ENCODE measurements at regions not wholly inside any gene's neighbourhood (a gene's known extent, or its start where the extent isn't known, plus 50 kb on each side); places are given as distances from the start of the nearest gene placed in this dataset.
A peak's percentile ranks its signal among the peaks of the same experiment; 100 is the strongest.

DNA sequence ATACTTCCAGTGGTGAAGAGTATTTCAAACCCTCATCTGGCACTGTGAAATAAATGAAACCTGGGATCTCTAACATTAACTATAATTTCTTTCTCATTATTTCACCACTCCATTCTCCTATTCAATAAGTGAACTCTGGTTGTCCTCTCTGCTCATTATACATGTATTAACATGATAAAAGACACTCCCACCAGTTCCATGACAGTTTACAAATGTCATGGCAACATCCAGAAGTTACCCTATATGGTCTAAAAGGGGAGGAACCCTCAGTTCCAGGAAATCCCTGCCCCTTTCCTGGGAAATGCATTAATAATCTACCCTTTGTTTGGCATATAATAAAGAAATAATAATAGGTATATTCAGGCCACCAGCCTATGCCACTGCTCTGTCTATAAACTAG is 62.7 kb upstream of the BRINP3 start:
- no peak overlapping the region for H3K4me3 ChIP-seq
- no peaks in the 10 kb centered on the region for H3K9me3 ChIP-seq (ENCODE audit: low read depth)
- H3K36me3 Mint-ChIP-seq: no peaks in the 10 kb centered on the region
- no peaks in the 10 kb centered on the region for H3K27me3 Mint-ChIP-seq (ENCODE audit: insufficient read depth, low read depth)
- H3K4me2 ChIP-seq: no peak overlapping the region
- no peak overlapping the region for H3K9ac ChIP-seq
- H3K4me1 ChIP-seq: peaks cover 7% of the 10 kb centered on the region
- no peak overlapping the region for H3K4me3 Mint-ChIP-seq
- H3K9me3 Mint-ChIP-seq: peaks cover 2% of the 10 kb centered on the region
- H4K20me1 ChIP-seq (ENCODE audit: low read depth): no peaks in the 10 kb centered on the region
- no peaks in the 10 kb centered on the region for H3K36me3 ChIP-seq
- no peak overlapping the region for H3K27ac Mint-ChIP-seq
- H3K27me3 ChIP-seq: no peaks in the 10 kb centered on the region
- H3K4me1 Mint-ChIP-seq: peaks cover 6% of the 10 kb centered on the region
- no peak for TF ChIP-seq EZH2 (IDR thresholded peaks at IDR 0.05)
- no peak for TF ChIP-seq CTCF (IDR thresholded peaks at IDR 0.05)
- no peak for TF ChIP-seq EZH2phosphoT487 (IDR thresholded peaks at IDR 0.05)
- DNase-seq (ENCODE audit: low spot score): no peak
- no peaks in the 10 kb centered on the region for H3F3A ChIP-seq (ENCODE audit: low read depth)
- H2AFZ ChIP-seq (replicated peaks): no peak overlapping the region
- H3K79me2 ChIP-seq (ENCODE audit: low read depth): no peaks in the 10 kb centered on the region
- H3K27ac ChIP-seq: no peak overlapping the region

DNA sequence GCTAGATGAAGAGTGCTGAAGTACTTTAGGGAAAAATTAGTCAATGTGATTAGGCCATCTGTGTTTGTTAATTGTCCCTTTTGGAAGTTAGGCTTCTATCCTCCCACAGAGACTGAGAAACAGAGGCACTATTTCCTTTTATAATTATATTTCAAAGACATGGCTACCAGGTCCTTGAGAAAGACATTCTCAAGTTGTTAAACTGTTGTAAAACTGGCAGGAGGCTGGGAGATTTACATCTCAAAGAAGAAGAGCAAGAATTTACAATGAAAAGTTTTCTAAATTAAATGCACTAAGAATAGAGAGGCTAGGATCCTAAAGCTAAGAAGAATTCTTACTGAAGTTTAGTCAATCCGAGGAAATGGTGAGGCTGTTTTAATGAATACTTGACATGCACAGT is 74.0 kb upstream of the BRINP3 start:
- peak overlapping the region; percentile 97 for H3K27ac Mint-ChIP-seq
- no peak overlapping the region for H3K4me3 ChIP-seq
- peaks cover 17% of the 10 kb centered on the region for H3K4me1 Mint-ChIP-seq
- peaks cover 2% of the 10 kb centered on the region for H3K9me3 Mint-ChIP-seq
- peak overlapping the region; percentile 58 for H2AFZ ChIP-seq (replicated peaks)
- no peak overlapping the region for H3K9ac ChIP-seq
- H3K27me3 Mint-ChIP-seq (ENCODE audit: insufficient read depth, low read depth): no peaks in the 10 kb centered on the region
- no peaks in the 10 kb centered on the region for H4K20me1 ChIP-seq (ENCODE audit: low read depth)
- TF ChIP-seq CTCF (IDR thresholded peaks at IDR 0.05) (no peak), EZH2phosphoT487 (IDR thresholded peaks at IDR 0.05) (no peak), EZH2 (IDR thresholded peaks at IDR 0.05) (no peak)
- no peaks in the 10 kb centered on the region for H3K36me3 Mint-ChIP-seq
- H3K4me3 Mint-ChIP-seq: no peak overlapping the region
- H3K9me3 ChIP-seq (ENCODE audit: low read depth): no peaks in the 10 kb centered on the region
- no peaks in the 10 kb centered on the region for H3K79me2 ChIP-seq (ENCODE audit: low read depth)
- H3K27me3 ChIP-seq: no peaks in the 10 kb centered on the region
- DNase-seq (ENCODE audit: low spot score): no peak
- peaks cover 10% of the 10 kb centered on the region for H3K4me1 ChIP-seq
- H3K27ac ChIP-seq: peak overlapping the region; percentile 56
- no peaks in the 10 kb centered on the region for H3K36me3 ChIP-seq
- no peaks in the 10 kb centered on the region for H3F3A ChIP-seq (ENCODE audit: low read depth)
- peak overlapping the region; percentile 14 for H3K4me2 ChIP-seq

- H3K4me3 Mint-ChIP-seq: no peak overlapping the region
- Histone ChIP-seq H3F3A (ENCODE audit: low read depth) (no peaks in the 10 kb centered on the region), H4K20me1 (ENCODE audit: low read depth) (no peaks in the 10 kb centered on the region), H3K4me3 (no peak overlapping the region), H3K27me3 (no peaks in the 10 kb centered on the region), H2AFZ (replicated peaks) (no peak overlapping the region), H3K79me2 (ENCODE audit: low read depth) (no peaks in the 10 kb centered on the region), H3K9me3 (ENCODE audit: low read depth) (no peaks in the 10 kb centered on the region), H3K4me2 (no peak overlapping the region), H3K9ac (no peak overlapping the region), H3K36me3 (no peaks in the 10 kb centered on the region), H3K27ac (no peak overlapping the region), H3K4me1 (no peaks in the 10 kb centered on the region)
- H3K27ac Mint-ChIP-seq: no peak overlapping the region
- peaks cover 6% of the 10 kb centered on the region for H3K9me3 Mint-ChIP-seq
- H3K4me1 Mint-ChIP-seq: no peaks in the 10 kb centered on the region
- H3K36me3 Mint-ChIP-seq: no peaks in the 10 kb centered on the region
- no peak for DNase-seq (ENCODE audit: low spot score)
- TF ChIP-seq EZH2phosphoT487 (IDR thresholded peaks at IDR 0.05): no peak
- no peak for TF ChIP-seq CTCF (IDR thresholded peaks at IDR 0.05)
- TF ChIP-seq EZH2 (IDR thresholded peaks at IDR 0.05): no peak
- H3K27me3 Mint-ChIP-seq (ENCODE audit: insufficient read depth, low read depth): no peaks in the 10 kb centered on the region
These were observed 82.6 kb upstream of the BRINP3 start for GRCh38 chr1:190560161-190560681.
